Stomach (tissue), 8 donors: ENCODE measurements at regions not wholly inside any gene's neighbourhood (a gene's known extent, or its start where the extent isn't known, plus 50 kb on each side); places are given as distances from the start of the nearest gene placed in this dataset.

Source experiments
- DNase-seq, 2 donors: peaks; one replicate each; pipeline versions ENCODE4 v3.0.0 to v3.0.0-alpha.2; 2013 to 2019
- H3K27ac ChIP-seq, 5 donors: fragments of 200-600 bp in 4 of 5; sonication (generic) in 4 of 5; one replicate each; pipeline ENCODE4 v1.5.1; 2013 to 2019; ENCODE audit warnings: mild to moderate bottlenecking in 1 of 5, moderate library complexity in 1 of 5
- H3K27me3 ChIP-seq, 3 donors: fragments of 200-600 bp; sonication (generic); one replicate each; pipeline ENCODE4 v1.5.1; 2017 to 2019; ENCODE audit warnings: mixed run types in 1 of 3
- H3K36me3 ChIP-seq, 4 donors: fragments of 200-600 bp; sonication (generic); 1 replicate in 3 of 4; 2 replicates in 1 of 4; pipeline ENCODE4 v1.5.1; 2016 to 2019
- H3K4me1 ChIP-seq, 4 donors: fragments of 200-600 bp; sonication (generic); one replicate each; pipeline ENCODE4 v1.5.1; 2016 to 2019
- H3K4me3 ChIP-seq, 4 donors: fragments of 200-600 bp; sonication (generic) in 3 of 4; one replicate each; pipeline ENCODE4 v1.5.1; 2016 to 2019; ENCODE audit warnings: mild to moderate bottlenecking in 1 of 4
- H3K9me3 ChIP-seq, 4 donors: fragments of 200-600 bp; sonication (generic); one replicate each; pipeline ENCODE4 v1.5.1; 2016 to 2019
- EP300 ChIP-seq: sonication (generic); formaldehyde crosslinking; IDR thresholded peaks from one replicate; pipeline ENCODE4 v1.6.1; 2017; ENCODE audit warnings: antibody characterized with exemption
- POLR2A ChIP-seq, 4 donors: fragments of 450-650 bp; IDR thresholded peaks; one replicate each; pipeline ENCODE4 v1.6.1; 2016; ENCODE audit warnings: antibody characterized with exemption in 4 of 4, control low read depth in 2 of 4, mild to moderate bottlenecking in 1 of 4, moderate library complexity in 1 of 4
- POLR2AphosphoS5 ChIP-seq, 3 donors: sonication (generic); formaldehyde crosslinking; IDR thresholded peaks; one replicate each; pipeline ENCODE4 v1.6.1; 2016; ENCODE audit warnings: antibody characterized with exemption in 3 of 3
- WGBS, 5 donors: extraction: QIAGEN DNeasy Blood & Tissue Kit in 3 of 5; methylation state at CpG; one replicate each; pipeline versions ENCODE4 v1.1.5 to v1.1.7; 2013 to 2018; 5-methylcytosine and 5-hydroxymethylcytosine counted together
- intact Hi-C: fragments of 100-400 bp; cut with DNase I; formaldehyde crosslinking; loops from one replicate; pipeline ENCODE4 v1.15.1; 2023; ENCODE audit warnings: low total_unique reads
- TF ChIP-seq, protein P1 (sequence below), 7 experiments: fragments of 450-650 bp in 4 of 7; fragments of 200-600 bp in 3 of 7; sonication (generic) in 3 of 7; IDR thresholded peaks; one replicate each; pipeline ENCODE4 v1.5.1; 2016 to 2019; ENCODE audit warnings: antibody characterized with exemption in 7 of 7, control low read depth in 2 of 7, mild to moderate bottlenecking in 1 of 7
- donor health status: healthy with polysubstance abuse.
- donor health status: Bipolar disorder and iron deficiency.
- donor health status: healthy.

GRCh38 chrX:120014354-120015130, 62.9 kb downstream of the RHOXF2B start:
- Histone ChIP-seq H3K4me1 (peaks cover 0 to 18% (median 15%) of the 10 kb centered on the region in 4 donors), H3K27ac (no peak overlapping the region), H3K4me3 (peak overlapping the region; percentile 25 to 43 (median 35)), H3K27me3 (peaks cover 3 to 44% (median 40%) of the 10 kb centered on the region in 3 donors), H3K9me3 (no peaks in the 10 kb centered on the region), H3K36me3 (no peaks in the 10 kb centered on the region)
- WGBS, 5 donors = 26 to 53% (median 31%) methylated on average over 26 to 30 of the region's 30 CpGs
- no peak for DNase-seq
- no peak for TF ChIP-seq POLR2AphosphoS5 (IDR thresholded peaks at IDR 0.05)
- no peak for TF ChIP-seq EP300
- no peak for TF ChIP-seq POLR2A (IDR thresholded peaks at IDR 0.05)
- TF ChIP-seq, protein P1, sequence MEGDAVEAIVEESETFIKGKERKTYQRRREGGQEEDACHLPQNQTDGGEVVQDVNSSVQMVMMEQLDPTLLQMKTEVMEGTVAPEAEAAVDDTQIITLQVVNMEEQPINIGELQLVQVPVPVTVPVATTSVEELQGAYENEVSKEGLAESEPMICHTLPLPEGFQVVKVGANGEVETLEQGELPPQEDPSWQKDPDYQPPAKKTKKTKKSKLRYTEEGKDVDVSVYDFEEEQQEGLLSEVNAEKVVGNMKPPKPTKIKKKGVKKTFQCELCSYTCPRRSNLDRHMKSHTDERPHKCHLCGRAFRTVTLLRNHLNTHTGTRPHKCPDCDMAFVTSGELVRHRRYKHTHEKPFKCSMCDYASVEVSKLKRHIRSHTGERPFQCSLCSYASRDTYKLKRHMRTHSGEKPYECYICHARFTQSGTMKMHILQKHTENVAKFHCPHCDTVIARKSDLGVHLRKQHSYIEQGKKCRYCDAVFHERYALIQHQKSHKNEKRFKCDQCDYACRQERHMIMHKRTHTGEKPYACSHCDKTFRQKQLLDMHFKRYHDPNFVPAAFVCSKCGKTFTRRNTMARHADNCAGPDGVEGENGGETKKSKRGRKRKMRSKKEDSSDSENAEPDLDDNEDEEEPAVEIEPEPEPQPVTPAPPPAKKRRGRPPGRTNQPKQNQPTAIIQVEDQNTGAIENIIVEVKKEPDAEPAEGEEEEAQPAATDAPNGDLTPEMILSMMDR (IDR thresholded peaks at IDR 0.05) = no peak
- intact Hi-C loops = no loop called here

- peaks cover 0 to 22% (median 21%) of the 10 kb centered on the region in 4 donors for H3K4me1 ChIP-seq
- H3K4me3 ChIP-seq = no peak overlapping the region
- DNase-seq = no peak
- 32 to 66% (median 45%) methylated on average over 6 of the region's 6 CpGs for WGBS, 5 donors
- no peak overlapping the region for H3K27ac ChIP-seq
- TF ChIP-seq EP300 = no peak
- TF ChIP-seq, protein P1 (IDR thresholded peaks at IDR 0.05) = no peak
- TF ChIP-seq POLR2AphosphoS5 (IDR thresholded peaks at IDR 0.05) = no peak
- no peak for TF ChIP-seq POLR2A (IDR thresholded peaks at IDR 0.05)
- H3K9me3 ChIP-seq = no peaks in the 10 kb centered on the region
- H3K27me3 ChIP-seq = peaks cover 4 to 56% (median 51%) of the 10 kb centered on the region in 3 donors
- intact Hi-C loops = no loop called here
- H3K36me3 ChIP-seq = no peaks in the 10 kb centered on the region
Measured at GRCh38 chrX:120001787-120002186, 58.2 kb upstream of the NKAP start.

DNA sequence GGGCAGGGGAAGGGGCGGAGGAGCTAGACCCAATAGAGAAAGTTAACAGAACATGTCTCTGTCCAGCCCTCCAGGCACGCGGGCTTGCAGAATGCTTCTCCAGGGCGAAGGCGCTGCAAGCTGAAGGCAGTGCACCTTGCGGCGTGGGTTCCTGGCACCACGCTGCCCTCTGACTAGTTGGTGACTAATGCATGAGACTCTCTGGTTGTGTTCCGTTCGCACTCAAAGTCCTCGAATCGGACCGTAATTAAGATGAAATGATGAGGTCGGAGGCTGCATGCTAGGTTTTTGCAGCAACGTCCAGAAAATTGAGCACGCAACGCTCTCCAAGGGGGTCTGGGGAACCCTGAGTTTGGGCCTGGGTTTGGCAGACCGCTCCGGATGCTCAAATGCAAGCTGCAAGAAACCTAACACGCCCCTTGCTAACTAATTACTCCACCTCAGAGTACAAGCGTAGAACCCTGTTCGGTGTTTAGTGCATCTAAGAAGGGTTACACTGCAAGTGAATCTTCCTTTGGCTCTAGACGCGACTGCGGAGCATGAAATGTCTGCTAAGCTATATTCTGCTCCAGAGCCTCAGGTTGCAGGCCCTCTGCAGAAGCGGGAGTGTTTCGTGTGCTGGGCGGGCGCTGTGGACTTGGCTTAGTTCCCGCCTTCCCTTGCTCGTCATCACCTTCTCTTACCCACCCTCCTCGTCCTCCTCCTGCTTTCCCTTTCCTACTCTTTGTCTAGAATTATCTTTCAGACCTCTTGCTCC, 57.1 kb upstream of the NKAP start:
- H3K36me3 ChIP-seq = no peaks in the 10 kb centered on the region
- H3K27ac ChIP-seq = no peak overlapping the region
- intact Hi-C loops = no loop called here
- WGBS, 5 donors = 3 to 47% (median 5%) methylated on average over 18 to 32 of the region's 32 CpGs
- DNase-seq = peak in 1 of 2 donors; percentile 16
- peak overlapping the region in 1 of 4 donors; percentile 21 for H3K4me3 ChIP-seq
- no peaks in the 10 kb centered on the region for H3K9me3 ChIP-seq
- H3K4me1 ChIP-seq = peaks cover 0 to 22% (median 21%) of the 10 kb centered on the region in 4 donors
- H3K27me3 ChIP-seq = peaks cover 4 to 67% (median 62%) of the 10 kb centered on the region in 3 donors
- TF ChIP-seq, protein P1 (IDR thresholded peaks at IDR 0.05) = no peak
- TF ChIP-seq POLR2AphosphoS5 (IDR thresholded peaks at IDR 0.05) (no peak), EP300 (no peak), POLR2A (IDR thresholded peaks at IDR 0.05) (no peak)

- Histone ChIP-seq H3K4me1 (peaks cover 0 to 22% (median 21%) of the 10 kb centered on the region in 4 donors), H3K36me3 (no peaks in the 10 kb centered on the region), H3K9me3 (no peaks in the 10 kb centered on the region), H3K4me3 (no peak overlapping the region), H3K27me3 (peaks cover 4 to 82% (median 76%) of the 10 kb centered on the region in 3 donors), H3K27ac (no peak overlapping the region)
- intact Hi-C loops = no loop called here
- no peak for TF ChIP-seq POLR2AphosphoS5 (IDR thresholded peaks at IDR 0.05)
- TF ChIP-seq, protein P1 (IDR thresholded peaks at IDR 0.05) = no peak
- no peak for TF ChIP-seq EP300
- no peak for TF ChIP-seq POLR2A (IDR thresholded peaks at IDR 0.05)
- peak in 1 of 2 donors; percentile 3 for DNase-seq
- WGBS, 5 donors = 3 to 37% (median 9%) methylated on average over 10 to 20 of the region's 20 CpGs
Measured at GRCh38 chrX:119999087-119999634, 55.6 kb upstream of the NKAP start.
